ENCODE measurements at regions not wholly inside any gene's neighbourhood (a gene's known extent, or its start where the extent isn't known, plus 50 kb on each side); places are given as distances from the start of the nearest gene placed in this dataset.
"Not testable (repeated sequence)": the region's sequence is repeated elsewhere in the genome, so short reads cannot be mapped to it uniquely, and the experiment has no call there.

DNA sequence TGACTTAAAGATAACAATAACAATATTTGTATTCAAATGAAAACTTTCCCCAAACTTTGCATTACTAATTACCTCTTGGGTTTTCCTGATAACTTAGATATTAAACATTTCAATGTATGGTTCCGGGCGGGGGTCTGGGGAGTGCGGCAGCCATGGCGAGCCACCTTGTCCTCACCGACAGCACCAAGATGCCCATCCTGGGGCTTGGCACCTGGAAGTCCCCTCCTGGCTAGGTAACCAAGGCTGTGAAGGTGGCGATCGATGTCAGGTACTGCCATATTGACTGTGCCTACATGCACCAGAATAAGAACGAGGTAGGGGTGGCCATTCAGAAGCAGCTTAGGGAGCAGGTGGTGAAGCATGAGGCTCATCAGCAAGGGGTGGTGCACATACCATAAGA, 478.7 kb downstream of the CNTN3 start:
- Mint-ChIP-seq H3K4me1 (ENCODE audit: low read depth, unreplicated experiment) (no peaks in the 10 kb centered on the region), H3K4me3 (ENCODE audit: unreplicated experiment) (no peak overlapping the region), H3K27ac (ENCODE audit: unreplicated experiment) (no peak overlapping the region), H3K36me3 (ENCODE audit: unreplicated experiment) (no peaks in the 10 kb centered on the region), H3K9me3 (ENCODE audit: unreplicated experiment) (no peaks in the 10 kb centered on the region), H3K27me3 (ENCODE audit: unreplicated experiment) (no peaks in the 10 kb centered on the region)
- TF ChIP-seq, protein P1, sequence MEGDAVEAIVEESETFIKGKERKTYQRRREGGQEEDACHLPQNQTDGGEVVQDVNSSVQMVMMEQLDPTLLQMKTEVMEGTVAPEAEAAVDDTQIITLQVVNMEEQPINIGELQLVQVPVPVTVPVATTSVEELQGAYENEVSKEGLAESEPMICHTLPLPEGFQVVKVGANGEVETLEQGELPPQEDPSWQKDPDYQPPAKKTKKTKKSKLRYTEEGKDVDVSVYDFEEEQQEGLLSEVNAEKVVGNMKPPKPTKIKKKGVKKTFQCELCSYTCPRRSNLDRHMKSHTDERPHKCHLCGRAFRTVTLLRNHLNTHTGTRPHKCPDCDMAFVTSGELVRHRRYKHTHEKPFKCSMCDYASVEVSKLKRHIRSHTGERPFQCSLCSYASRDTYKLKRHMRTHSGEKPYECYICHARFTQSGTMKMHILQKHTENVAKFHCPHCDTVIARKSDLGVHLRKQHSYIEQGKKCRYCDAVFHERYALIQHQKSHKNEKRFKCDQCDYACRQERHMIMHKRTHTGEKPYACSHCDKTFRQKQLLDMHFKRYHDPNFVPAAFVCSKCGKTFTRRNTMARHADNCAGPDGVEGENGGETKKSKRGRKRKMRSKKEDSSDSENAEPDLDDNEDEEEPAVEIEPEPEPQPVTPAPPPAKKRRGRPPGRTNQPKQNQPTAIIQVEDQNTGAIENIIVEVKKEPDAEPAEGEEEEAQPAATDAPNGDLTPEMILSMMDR (IDR thresholded peaks at IDR 0.05; ENCODE audit: partially characterized antibody, unreplicated experiment): no peak
- DNase-seq: no peak

- no peak for DNase-seq
- Mint-ChIP-seq H3K4me1 (ENCODE audit: low read depth, unreplicated experiment) (no peaks in the 10 kb centered on the region), H3K36me3 (ENCODE audit: unreplicated experiment) (peaks cover 5% of the 10 kb centered on the region), H3K27me3 (ENCODE audit: unreplicated experiment) (no peaks in the 10 kb centered on the region), H3K4me3 (ENCODE audit: unreplicated experiment) (no peak overlapping the region), H3K27ac (ENCODE audit: unreplicated experiment) (no peak overlapping the region), H3K9me3 (ENCODE audit: unreplicated experiment) (no peaks in the 10 kb centered on the region)
- TF ChIP-seq, protein P1 (IDR thresholded peaks at IDR 0.05; ENCODE audit: partially characterized antibody, unreplicated experiment): no peak
Observed at GRCh38 chr3:74134831-74135230, 479.6 kb downstream of the CNTN3 start.

GRCh38 chr3:74131546-74132328, 482.7 kb downstream of the CNTN3 start:
- not testable (repeated sequence) for H3K9me3 Mint-ChIP-seq (ENCODE audit: unreplicated experiment); H3K27ac Mint-ChIP-seq (ENCODE audit: unreplicated experiment); H3K4me3 Mint-ChIP-seq (ENCODE audit: unreplicated experiment); H3K27me3 Mint-ChIP-seq (ENCODE audit: unreplicated experiment); DNase-seq; H3K4me1 Mint-ChIP-seq (ENCODE audit: low read depth, unreplicated experiment); H3K36me3 Mint-ChIP-seq (ENCODE audit: unreplicated experiment)

DNA sequence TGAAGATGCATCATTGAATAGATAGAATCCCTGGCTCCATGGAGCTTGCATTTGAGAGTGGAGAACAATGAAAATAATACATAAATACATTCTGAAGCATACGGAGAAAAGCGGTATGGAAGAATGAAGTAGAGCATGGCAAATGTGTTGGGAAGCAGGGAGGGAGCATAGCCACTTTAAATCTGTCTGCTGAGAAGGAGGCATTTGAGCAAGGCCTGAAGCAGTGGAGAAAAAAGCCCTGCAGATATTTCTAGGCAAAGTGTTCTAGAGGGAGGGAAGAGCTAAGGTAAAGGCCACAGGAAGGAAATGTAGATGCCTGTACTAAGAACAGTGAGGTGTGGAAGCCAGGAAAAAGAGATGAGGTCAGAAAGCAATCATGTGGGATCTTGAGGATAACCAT, 484.8 kb downstream of the CNTN3 start:
- DNase-seq: no peak
- Mint-ChIP-seq H3K27ac (ENCODE audit: unreplicated experiment) (no peak overlapping the region), H3K4me1 (ENCODE audit: low read depth, unreplicated experiment) (peaks cover 4% of the 10 kb centered on the region), H3K9me3 (ENCODE audit: unreplicated experiment) (peaks cover 3% of the 10 kb centered on the region), H3K27me3 (ENCODE audit: unreplicated experiment) (no peaks in the 10 kb centered on the region), H3K4me3 (ENCODE audit: unreplicated experiment) (no peak overlapping the region), H3K36me3 (ENCODE audit: unreplicated experiment) (peaks cover 5% of the 10 kb centered on the region)
- TF ChIP-seq, protein P1 (IDR thresholded peaks at IDR 0.05; ENCODE audit: partially characterized antibody, unreplicated experiment): no peak

GRCh38 chr3:74129056-74129455, 485.4 kb downstream of the CNTN3 start:
- Mint-ChIP-seq H3K27ac (ENCODE audit: unreplicated experiment) (no peak overlapping the region), H3K4me3 (ENCODE audit: unreplicated experiment) (no peak overlapping the region)
- TF ChIP-seq, protein P1 (IDR thresholded peaks at IDR 0.05; ENCODE audit: partially characterized antibody, unreplicated experiment): no peak

More at GRCh38 chr3:74129056-74129455, 485.4 kb downstream of the CNTN3 start:
- peaks cover 3% of the 10 kb centered on the region for H3K9me3 Mint-ChIP-seq (ENCODE audit: unreplicated experiment)
- H3K36me3 Mint-ChIP-seq (ENCODE audit: unreplicated experiment): peaks cover 5% of the 10 kb centered on the region
- DNase-seq: no peak
- H3K4me1 Mint-ChIP-seq (ENCODE audit: low read depth, unreplicated experiment): peaks cover 4% of the 10 kb centered on the region
- H3K27me3 Mint-ChIP-seq (ENCODE audit: unreplicated experiment): no peaks in the 10 kb centered on the region
